Fibroblast of mammary gland (primary cell): ENCODE measurements at regions not wholly inside any gene's neighbourhood (a gene's known extent, or its start where the extent isn't known, plus 50 kb on each side); places are given as distances from the start of the nearest gene placed in this dataset.

Experiments used
- DNase-seq: peaks from one replicate; pipeline ENCODE4 v3.0.0-alpha.2; 2010; ENCODE audit warnings: low read depth
- H3K4me3 ChIP-seq: 2 replicates; pipeline ENCODE4 v1.5.1; 2011; ENCODE audit warnings: low read depth, mild to moderate bottlenecking, low read length, moderate library complexity; ENCODE audit not compliant: control insufficient read depth
- CTCF ChIP-seq: conservative IDR thresholded peaks from 2 replicates; pipeline ENCODE4 v1.5.1; 2011; ENCODE audit warnings: low read depth, low read length, inconsistent platforms; ENCODE audit not compliant: control insufficient read depth, insufficient read depth

DNA sequence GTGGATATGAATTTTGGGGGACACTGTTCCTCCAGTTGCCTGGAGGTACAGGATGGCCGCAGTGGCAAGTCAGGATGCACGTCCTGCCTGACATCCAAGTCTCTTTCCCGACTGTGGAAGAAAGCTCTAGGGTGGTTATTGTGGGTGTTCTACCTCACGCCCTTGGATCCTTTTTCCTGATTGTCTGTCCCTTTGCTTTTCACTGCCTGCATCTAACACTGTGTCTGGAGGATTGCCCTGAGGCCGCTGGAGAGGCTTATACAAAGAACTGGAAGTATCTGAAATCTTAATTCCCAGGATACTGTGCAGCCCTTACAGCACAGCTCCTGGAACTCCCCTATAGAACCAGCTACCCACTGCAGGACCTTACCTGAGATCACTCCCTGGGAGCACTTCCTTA, 250.5 kb downstream of the TFCP2L1 start:
- no peak for TF ChIP-seq CTCF
- no peak overlapping the region for H3K4me3 ChIP-seq
- no peak for DNase-seq

GRCh38 chr2:121036226-121036692, 248.7 kb downstream of the TFCP2L1 start:
- no peak for DNase-seq
- TF ChIP-seq CTCF, result no peak
- no peak overlapping the region for H3K4me3 ChIP-seq

DNA sequence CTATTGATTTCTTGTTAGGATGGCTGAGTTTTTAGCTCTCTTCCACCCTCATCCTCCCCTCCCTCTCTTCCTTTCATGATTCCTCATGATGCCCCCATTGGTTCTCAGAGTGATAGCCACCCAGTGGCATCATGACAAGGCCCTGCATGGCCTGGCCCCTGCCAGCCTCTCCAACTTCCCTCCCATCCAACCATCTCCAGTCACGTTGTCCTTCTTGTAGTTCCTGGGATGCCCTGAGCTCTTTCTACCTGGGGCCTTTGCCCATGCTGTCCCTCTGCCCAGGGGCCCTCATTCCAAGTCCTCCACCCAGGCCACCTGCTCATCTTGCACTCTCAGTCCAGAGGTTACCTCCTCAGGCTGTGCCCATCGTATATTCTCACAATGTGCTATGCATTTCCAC, 247.5 kb downstream of the TFCP2L1 start:
- DNase-seq, result no peak
- no peak overlapping the region for H3K4me3 ChIP-seq
- no peak for TF ChIP-seq CTCF

DNA sequence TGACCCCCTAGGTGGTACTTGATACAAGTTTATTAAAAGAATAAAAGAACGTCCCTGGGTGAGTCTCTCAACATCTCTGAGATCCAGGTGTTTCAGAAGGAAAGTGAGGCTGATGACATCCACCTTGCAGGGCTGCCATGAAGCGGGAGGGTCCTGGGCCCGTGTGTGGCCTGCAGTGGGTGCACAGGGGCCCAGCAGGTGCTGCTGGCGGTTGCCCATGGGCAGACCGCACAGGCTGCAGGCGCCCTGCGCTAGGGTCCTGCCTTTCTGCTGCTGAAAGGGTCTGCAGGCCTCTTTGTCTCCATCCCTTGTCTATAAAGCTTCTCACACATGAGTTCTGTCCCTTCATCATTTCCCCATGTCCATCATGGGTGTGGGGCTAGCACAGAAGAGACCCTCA, 247.0 kb downstream of the TFCP2L1 start:
- no peak for DNase-seq
- H3K4me3 ChIP-seq, result no peak overlapping the region
- TF ChIP-seq CTCF, result no peak

DNA sequence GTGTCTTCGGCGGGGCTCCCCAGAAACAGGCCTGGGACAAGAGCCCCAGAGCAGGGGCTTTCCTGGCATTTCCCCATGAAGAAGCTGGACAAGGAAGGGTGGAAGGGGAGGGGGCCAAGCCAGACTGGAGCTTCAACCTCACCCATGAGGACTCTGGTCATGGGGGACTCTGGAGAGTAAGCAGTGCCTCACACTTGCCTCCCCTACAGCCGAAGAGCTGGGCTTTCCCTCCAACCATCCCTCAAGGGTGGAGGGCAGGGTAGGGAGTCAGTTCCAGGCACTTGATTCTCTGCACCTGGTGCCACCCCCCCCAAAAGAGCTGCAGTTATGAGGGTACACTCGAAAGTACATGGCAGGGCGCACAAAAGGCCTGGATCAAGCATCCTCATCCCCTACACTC, 246.6 kb downstream of the TFCP2L1 start:
- no peak for DNase-seq
- TF ChIP-seq CTCF, result no peak
- H3K4me3 ChIP-seq, result no peak overlapping the region

GRCh38 chr2:121038891-121039616, 245.9 kb downstream of the TFCP2L1 start:
- DNase-seq, result no peak
- TF ChIP-seq CTCF, result no peak
- no peak overlapping the region for H3K4me3 ChIP-seq
